ENCODE measurements at regions not wholly inside any gene's neighbourhood (a gene's known extent, or its start where the extent isn't known, plus 50 kb on each side); places are given as distances from the start of the nearest gene placed in this dataset.

- FAIRE-seq = no peak
These were observed 225.6 kb downstream of the AHR start for GRCh38 chr7:17523813-17524739.

DNA sequence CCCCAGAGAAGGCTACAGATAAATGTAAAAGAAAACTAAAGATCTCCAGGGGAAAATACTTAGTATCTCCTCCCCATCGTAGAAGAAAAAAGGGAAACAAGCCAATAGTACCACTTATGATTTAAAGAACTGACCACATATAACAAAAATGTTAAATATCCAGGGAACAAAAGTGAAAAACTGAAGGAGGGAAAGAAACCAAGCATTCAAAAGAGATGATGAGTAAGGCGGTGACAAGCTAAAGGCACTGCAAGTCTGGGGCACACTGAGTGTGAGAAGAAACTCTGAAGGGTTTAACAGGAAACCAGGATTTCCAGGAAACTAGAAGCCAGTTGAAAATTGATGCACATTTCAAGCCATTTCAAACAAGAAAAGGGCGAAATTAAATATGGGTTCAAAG, 226.3 kb downstream of the AHR start:
- no peak for FAIRE-seq

DNA sequence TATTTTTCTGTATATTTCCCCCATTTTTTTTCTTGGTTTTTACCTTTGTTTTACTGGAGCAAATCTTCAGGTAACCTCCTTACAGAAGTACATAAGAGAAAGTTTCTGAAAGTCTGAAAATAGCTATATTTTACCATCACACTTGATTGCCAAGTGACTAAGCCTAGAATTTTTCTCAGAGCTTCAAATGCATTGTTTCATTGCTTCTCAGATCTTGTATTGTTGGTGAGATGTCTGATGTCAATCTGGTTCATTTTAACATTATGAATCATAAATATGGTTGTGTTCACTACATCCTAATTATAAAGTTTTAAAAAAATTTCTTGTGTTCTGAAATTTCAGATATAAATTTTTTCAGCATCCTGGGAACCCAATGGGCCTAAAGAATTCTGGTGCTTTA, 228.2 kb downstream of the AHR start:
- FAIRE-seq = no peak

GRCh38 chr7:17528636-17529035, 230.2 kb downstream of the AHR start:
- FAIRE-seq = no peak

DNA sequence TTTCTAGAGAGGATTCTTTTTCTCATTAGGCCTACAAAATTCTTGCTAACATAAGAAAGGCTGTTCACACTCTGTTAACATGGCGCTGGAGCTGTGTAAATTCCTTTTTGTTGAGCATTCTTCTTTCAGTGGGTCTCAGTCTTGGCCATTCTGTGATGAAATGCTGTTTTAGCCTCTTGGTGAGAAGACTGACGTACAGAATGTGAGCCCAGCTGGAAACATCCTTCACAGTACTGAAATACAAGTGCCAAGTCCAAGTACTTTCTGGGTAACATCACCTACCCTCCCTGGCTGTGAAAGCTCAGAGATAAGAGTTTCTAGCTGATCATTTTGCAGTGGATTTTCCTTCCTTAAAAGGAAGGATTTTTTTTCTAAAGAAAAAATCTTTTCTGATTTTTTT, 231.8 kb downstream of the AHR start:
- FAIRE-seq = no peak

DNA sequence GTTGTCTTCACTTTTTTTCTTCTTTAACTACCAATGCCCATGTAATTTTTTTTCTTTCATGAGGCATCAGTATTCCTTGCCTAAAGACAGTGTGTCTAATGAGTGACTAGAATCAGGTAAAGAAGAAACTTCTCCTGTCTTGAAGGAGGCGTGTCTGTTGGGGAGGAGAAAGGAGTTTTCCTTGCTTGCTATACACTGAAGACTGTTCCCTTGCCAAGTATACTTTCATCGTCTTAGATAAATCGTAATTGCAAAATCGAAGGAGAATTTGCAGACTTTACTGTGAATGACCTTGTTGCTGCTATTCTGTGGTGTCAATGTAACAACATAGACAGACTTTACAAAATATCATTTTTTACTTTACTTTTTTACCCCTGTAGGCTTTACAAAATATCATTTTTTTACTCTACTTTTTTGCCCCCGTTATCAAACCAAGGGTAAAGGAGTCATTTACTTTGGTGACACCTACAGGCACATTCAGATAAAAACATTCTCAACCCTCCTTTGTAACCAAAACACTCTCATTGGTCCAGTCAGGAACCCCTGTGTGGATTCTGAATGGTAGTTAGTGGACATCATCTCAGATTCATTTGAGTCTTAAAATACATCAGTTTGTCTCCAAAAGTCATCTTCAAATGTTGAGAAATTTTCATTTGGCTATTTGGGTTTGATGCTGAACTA, 232.4 kb downstream of the AHR start:
- FAIRE-seq = no peak

DNA sequence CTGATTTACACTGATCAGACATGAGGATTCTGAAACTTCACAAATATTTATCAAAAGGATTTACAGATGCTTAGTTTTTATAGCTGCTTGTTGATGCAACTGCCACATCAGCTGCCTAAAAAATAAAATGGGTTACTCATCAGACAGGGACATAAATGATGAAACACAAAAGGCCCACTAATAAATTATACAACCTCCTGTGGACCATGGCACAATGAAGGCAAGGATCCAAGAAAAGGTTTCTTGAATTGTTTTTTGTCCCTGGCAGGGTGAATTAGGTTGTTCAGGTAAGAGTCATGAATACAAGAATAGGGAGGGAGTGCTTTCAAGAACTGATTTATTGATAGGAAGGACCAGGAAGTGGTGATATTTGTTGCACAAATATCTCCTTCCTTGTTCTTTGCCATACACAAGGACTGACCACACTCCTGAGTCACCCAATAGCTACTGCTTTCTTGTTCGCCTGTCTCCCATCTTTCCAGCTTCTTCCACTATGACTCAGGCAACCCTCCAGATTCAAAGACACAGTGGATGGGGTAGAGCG, 234.5 kb downstream of the AHR start:
- peak; percentile 48 for FAIRE-seq

DNA sequence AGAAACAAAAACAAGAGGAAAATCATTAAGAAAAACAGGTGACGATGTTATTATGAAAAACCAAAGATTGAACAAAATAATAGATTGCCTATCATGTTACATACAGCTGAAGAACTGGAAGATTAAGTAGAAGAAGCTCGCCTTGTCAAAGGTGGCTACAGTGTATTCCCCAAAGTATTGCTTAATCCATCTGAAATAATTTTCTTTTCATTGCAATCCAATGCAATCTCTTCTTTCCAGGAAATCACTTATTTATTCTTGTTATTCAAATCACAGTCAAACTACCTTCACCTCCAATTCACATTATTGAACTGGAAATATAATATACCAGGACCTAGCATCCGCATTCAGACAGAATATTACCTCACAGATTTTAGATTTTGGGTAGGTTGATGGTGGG, 235.9 kb downstream of the AHR start:
- no peak for FAIRE-seq

GRCh38 chr7:17535776-17536175, 237.3 kb downstream of the AHR start:
- no peak for FAIRE-seq

DNA sequence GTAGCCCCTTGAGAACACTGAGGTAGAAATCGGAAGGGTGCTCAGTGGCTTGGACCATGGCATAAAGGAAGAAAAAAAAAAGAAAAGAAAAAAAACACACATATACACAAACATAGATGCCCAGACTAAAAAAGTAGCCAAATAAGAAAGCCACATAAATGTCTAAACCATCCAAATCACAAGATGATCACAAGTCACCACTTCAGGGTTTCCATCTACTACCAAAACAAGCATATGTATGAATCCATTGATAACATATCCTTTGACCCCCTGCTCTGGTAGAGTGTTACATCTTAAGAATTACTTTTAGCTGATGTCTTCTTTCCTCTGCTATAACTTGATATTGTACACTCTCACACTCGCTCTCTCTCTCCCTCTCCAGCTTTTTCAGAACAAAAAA, 245.9 kb downstream of the AHR start:
- no peak for FAIRE-seq

GRCh38 chr7:17545348-17545747, 246.9 kb downstream of the AHR start:
- FAIRE-seq = peak; percentile 86

DNA sequence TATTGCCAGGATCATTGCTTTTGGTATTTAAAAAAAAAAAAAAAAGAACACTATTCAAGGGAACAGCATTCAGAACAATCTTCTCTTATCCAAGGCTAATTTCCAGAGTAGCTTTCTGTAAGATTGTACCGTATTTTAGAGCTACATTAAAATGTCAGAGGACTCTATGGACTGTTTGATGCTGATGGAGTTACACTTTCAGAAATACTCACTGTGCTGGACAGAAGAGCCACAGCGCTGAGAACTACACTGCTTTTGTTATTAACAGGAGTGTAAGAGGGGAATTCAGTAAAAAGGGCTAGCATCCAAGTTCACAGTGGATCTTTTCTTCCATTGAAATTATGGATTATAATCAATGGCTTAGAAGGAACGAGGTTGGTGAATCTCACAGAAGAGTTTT, 247.7 kb downstream of the AHR start:
- FAIRE-seq = no peak

DNA sequence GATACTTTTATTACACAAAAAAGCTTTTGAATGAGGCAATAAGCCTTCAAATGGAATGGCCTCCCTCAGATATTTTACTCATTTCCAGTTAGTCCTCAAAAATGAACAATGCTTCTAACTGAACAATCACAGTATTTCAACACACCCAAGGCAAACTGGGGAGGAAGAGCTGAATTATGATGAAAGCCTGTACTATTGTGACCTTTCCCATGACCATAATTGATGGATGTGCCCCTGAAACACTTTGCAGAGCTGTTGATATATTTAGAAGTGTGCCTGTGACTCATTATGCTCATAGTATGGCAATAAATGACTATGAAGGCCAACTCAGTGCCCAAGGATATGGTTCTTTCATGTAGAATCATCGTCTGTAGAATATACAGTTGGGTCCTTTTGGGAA, 248.1 kb downstream of the AHR start:
- FAIRE-seq = no peak

DNA sequence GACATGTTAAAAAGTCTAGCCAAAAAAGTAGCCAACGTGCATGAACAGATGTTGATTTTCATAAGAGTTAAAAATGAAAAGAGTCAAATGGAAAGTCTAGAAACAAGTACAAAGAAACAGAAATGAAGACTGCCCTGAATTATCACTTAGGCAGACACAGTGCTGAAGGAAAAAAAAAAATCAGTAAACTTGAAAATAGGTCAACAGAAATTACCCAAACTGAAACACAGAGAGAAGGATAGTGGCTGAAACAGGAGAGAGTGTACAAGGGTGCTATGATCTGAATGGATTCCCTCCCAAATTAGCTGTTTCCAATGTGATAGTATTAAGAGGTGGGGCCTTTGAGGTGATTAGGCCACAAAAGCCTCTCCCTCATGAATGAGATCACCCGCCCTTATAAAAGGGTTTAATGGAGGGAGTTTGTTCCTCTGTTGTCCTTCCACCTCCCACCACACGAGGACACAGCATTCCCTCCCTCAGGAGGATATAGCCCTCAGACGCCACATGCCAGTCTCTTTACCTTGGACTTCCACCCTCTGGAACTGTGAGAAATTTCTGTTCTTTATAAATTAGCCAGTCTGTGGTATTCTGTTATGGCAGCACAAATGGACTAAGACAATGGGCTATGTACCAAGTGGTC, 249.7 kb downstream of the AHR start:
- FAIRE-seq = no peak

DNA sequence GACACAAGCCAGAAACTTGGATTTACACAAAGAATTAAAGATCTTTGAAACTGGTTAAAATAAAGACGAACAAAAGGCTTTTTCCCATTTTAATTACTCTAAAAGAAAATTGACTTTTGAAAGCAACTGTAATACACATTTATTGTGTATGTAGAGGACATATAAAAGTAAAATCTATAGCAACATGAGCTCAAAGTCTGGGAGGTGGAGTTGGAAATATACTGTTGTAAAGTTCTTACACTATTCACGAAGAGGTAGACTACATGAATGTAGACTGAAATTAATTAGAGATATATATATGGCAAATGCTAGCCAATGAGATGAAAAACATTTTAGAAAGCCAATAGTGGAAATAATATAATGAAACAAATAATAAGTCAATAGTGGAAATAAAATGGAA, 251.0 kb downstream of the AHR start:
- FAIRE-seq = no peak

DNA sequence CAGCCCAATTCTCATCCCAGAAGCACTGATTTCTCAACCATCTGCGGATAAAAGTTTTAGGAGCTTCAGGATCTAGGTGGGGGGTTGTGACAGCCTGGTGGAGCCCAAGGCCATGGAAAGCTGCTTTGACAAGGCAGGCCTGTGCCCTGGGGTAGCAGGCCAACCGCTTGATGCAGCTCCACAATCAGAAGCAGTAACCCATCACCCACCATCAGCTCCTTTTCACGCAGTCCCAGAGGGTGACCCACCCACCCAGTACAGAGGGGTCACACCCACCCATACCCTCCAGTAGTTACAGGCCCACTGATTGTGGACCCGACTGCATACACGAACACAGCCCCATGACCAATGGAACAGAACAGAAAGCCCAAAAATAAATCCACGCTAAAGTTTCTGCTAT, 253.9 kb downstream of the AHR start:
- no peak for FAIRE-seq

GRCh38 chr7:17552952-17553351, 254.5 kb downstream of the AHR start:
- no peak for FAIRE-seq

DNA sequence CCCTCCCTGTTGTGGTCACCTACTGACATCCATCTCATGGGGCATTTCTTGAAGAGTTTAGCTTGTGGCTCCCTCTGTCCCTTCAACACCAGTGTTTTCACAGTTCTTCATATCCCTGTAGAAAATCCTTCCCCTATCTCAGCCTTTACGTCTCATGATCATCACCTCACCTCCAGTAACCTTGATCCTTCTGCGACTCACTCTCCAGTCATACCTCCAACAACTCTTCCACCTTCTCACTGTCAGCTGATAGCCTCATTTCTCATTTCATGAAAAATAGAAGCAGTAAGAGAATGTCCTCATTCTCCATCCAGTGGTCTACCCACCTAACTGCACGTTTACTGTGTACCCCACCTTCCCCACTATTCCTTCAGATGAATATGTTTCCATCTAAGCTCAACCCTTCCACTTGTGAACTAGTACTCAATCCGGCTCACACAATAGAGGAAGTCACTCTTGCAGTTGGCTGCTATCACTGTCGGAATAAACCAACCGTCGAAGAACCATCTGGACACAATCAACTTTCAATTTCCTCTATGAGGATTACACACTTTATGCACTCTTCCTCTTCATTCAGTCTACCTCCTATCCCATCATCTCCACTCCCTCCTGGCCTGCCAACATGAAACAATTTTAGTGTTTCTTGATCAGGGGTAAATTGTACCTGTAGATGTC, 256.0 kb downstream of the AHR start:
- FAIRE-seq = no peak

DNA sequence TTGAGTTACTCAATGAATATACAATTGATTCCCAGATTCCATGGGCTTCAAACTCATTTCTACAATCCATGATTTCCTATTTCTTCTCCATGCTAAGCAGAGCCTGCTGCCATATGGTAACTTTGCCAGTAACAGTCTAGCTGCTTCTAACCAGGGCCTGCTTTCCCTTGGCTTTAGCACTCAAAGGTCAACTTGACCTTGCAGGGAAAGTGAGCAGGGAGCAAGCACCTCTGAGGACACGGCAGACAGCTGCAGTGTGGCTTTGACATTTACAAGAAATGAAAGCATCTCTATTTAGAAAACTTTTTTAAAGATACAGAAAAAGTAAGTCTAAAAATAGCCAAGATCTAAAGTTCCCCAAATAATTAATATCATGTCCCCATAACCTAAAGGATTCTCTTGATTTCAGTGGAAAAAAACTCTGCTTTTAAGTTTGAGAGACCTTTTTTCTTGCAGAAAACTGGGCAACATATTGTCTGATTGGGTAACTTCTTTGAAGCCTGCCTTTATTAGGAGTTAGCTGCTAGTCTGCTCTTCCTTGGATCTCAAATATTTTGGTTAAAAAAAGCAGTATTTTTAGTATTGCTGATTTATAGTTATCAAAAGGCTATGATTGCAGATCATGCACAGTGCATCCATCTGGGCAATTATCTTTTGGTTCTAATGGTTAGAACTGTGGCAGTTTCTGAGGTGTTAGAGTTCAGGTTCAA, 257.9 kb downstream of the AHR start:
- no peak for FAIRE-seq

- FAIRE-seq = no peak
These were observed 258.8 kb downstream of the AHR start for GRCh38 chr7:17557251-17557671.

GRCh38 chr7:17558135-17558534, 259.7 kb downstream of the AHR start:
- FAIRE-seq = no peak

Data from endometrium (tissue), 2 donors.